ENCODE measurements at regions not wholly inside any gene's neighbourhood (a gene's known extent, or its start where the extent isn't known, plus 50 kb on each side); places are given as distances from the start of the nearest gene placed in this dataset.

DNA sequence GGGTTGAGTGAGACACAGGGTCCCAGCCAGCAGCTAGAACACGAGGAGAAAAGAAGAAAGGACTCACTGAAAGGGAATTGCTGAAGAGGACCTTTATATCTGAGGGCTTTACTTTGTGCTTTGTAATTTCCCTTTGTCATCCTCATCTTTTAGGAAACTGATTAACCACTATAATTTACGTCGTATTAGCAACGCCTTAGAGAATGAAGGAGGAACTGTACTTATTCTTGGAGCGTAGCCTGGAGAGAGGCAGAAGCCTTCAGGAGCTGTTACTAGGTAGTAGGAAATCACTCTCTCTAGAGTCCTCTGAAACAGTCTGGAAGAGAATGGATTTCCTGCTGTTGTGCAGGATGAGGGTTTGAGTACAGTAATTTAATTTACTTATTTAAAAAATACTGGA lies 101.0 kb upstream of the STEAP1B start:
- TF ChIP-seq CTCF (IDR thresholded peaks at IDR 0.05; ENCODE audit: extremely low read depth, insufficient read depth, missing control alignments) = no peak
- in situ Hi-C loops (cut with MboI; ENCODE audit: low pct_unique_long_range_greater_than_20kb, low sequenced_read_pairs, unreplicated experiment) = no loop called here
- DNase-seq (ENCODE audit: low spot score) = no peak

DNA sequence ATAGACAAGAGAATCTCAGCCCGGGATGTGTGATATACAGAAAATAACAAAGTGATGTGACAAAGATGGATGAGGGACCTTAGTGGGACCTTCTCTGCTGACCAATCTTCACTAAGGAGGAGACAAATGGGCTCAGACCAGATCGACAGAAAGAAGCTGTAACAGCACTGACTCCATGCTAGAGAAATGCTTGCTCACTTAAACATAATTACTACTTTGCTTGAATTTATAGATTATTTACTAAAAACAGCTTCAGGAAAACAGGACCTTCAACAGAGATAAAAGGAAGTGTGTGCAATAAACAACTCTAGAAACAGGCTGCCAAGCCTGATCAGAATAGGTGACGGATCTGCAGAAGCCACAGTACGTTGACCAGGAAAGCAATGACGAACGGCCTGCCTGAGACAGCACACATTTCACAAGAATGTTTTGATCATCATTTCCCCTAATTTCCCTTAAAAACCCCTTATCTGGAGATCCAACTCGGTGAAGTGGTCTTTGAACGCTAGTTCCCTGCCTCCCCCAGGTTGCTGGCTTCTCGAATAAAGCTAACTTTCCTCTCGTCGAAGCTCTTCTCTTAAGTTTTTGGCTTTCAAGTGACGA lies 98.4 kb upstream of the STEAP1B start:
- no peak for TF ChIP-seq CTCF (IDR thresholded peaks at IDR 0.05; ENCODE audit: extremely low read depth, insufficient read depth, missing control alignments)
- in situ Hi-C loops (cut with MboI; ENCODE audit: low pct_unique_long_range_greater_than_20kb, low sequenced_read_pairs, unreplicated experiment) = no loop called here
- DNase-seq (ENCODE audit: low spot score) = no peak

DNA sequence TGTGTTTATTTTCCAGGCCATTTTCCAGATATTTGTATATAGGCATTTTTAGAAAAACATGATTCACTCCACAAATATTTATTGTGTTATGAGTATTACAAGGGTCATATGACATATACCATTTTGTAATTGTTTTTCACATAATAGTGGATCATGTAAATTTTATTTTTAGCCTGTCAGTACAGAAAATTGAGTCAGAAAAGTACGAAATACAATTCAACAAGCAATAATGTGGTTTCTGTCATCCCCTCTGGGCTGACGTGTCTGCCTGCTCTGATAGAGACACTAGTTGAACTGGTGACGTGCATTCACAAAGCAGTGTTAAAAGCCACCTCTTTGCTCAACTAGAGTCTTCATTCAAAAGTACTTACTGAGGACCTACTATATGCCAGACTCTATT lies 97.9 kb upstream of the STEAP1B start:
- TF ChIP-seq CTCF (IDR thresholded peaks at IDR 0.05; ENCODE audit: extremely low read depth, insufficient read depth, missing control alignments) = no peak
- in situ Hi-C loops (cut with MboI; ENCODE audit: low pct_unique_long_range_greater_than_20kb, low sequenced_read_pairs, unreplicated experiment) = no loop called here
- DNase-seq (ENCODE audit: low spot score) = no peak

DNA sequence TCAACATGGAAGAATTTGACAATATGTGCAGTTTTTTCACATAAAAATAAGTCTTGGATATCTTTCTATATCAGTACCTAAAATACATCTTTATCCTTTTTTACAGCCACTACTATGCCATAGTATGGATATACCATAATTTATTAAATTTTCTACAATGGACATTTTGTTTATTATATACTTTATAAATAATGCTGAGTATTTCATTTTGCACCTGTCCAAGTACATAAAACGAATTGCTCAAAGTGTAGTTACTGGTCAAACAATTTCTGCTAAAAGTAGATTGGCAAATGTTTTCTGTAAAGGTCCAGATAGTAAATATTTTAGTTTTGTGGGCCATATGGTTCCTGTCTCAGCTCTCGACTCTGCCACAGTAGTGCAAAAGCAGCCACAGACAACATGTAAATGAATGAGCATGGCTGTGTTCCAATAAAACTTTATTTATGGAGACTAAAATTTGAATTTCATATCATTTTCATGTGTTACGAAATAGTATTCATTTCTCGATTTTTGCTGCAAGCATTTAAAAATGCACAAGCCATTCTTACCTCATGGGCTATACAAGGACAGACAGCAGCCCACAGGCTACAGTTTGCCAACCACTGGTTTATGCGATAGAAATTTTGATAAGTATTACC lies 96.9 kb upstream of the STEAP1B start:
- no peak for TF ChIP-seq CTCF (IDR thresholded peaks at IDR 0.05; ENCODE audit: extremely low read depth, insufficient read depth, missing control alignments)
- no peak for DNase-seq (ENCODE audit: low spot score)
- in situ Hi-C loops (cut with MboI; ENCODE audit: low pct_unique_long_range_greater_than_20kb, low sequenced_read_pairs, unreplicated experiment) = no loop called here

GRCh38 chr7:22594020-22594419 lies 94.0 kb upstream of the STEAP1B start:
- in situ Hi-C loops (cut with MboI; ENCODE audit: low pct_unique_long_range_greater_than_20kb, low sequenced_read_pairs, unreplicated experiment) = no loop called here
- DNase-seq (ENCODE audit: low spot score) = no peak
- TF ChIP-seq CTCF (IDR thresholded peaks at IDR 0.05; ENCODE audit: extremely low read depth, insufficient read depth, missing control alignments) = no peak

GRCh38 chr7:22591271-22591670 lies 91.3 kb upstream of the STEAP1B start:
- in situ Hi-C loops (cut with MboI; ENCODE audit: low pct_unique_long_range_greater_than_20kb, low sequenced_read_pairs, unreplicated experiment) = no loop called here
- DNase-seq (ENCODE audit: low spot score) = no peak
- no peak for TF ChIP-seq CTCF (IDR thresholded peaks at IDR 0.05; ENCODE audit: extremely low read depth, insufficient read depth, missing control alignments)

All from GM13977 (cell line).